Neural cell (in vitro differentiated cells): ENCODE measurements at regions not wholly inside any gene's neighbourhood (a gene's known extent, or its start where the extent isn't known, plus 50 kb on each side); places are given as distances from the start of the nearest gene placed in this dataset.

Experiments used
- H2AFZ ChIP-seq: fragments of 200-600, 300-800 bp; sonication (generic), shearing (Covaris generic); 2 replicates; pipeline ENCODE4 v1.6.0; 2014; ENCODE audit warnings: low read depth, mild to moderate bottlenecking, antibody characterized with exemption, low read length, moderate library complexity
- H3F3A ChIP-seq: fragments of 200-600 bp; shearing (Covaris generic); 2 replicates; pipeline ENCODE4 v1.6.1; 2016; ENCODE audit warnings: mild to moderate bottlenecking, moderate library complexity, mixed read lengths, antibody characterized with exemption, low read length; ENCODE audit not compliant: insufficient read depth, poor library complexity, severe bottlenecking
- H3K27ac ChIP-seq: fragments of 200-600, 300-800 bp; sonication (generic), shearing (Covaris generic); 2 replicates; pipeline ENCODE4 v1.5.1; 2014; ENCODE audit warnings: mild to moderate bottlenecking, low read length, moderate library complexity
- H3K27me3 ChIP-seq: fragments of 300-800, 200-600 bp; sonication (generic), shearing (Covaris generic); 2 replicates; pipeline ENCODE4 v1.6.0; 2014; ENCODE audit warnings: mild to moderate bottlenecking, low read depth, low read length, moderate library complexity; ENCODE audit not compliant: insufficient read depth
- H3K36me3 ChIP-seq: fragments of 300-800, 200-600 bp; sonication (generic), shearing (Covaris generic); 2 replicates; pipeline ENCODE4 v1.5.1; 2014; ENCODE audit warnings: mild to moderate bottlenecking, antibody characterized with exemption, low read length, moderate library complexity; ENCODE audit not compliant: insufficient read depth
- H3K4me2 ChIP-seq: fragments of 300-800, 200-600 bp; sonication (generic), shearing (Covaris generic); 2 replicates; pipeline ENCODE4 v1.6.0; 2014; ENCODE audit warnings: mild to moderate bottlenecking, low read length
- H3K4me3 ChIP-seq: fragments of 300-800, 200-600 bp; sonication (generic), shearing (Covaris generic); 2 replicates; pipeline ENCODE4 v1.5.1; 2014; ENCODE audit warnings: mild to moderate bottlenecking, low read length, moderate library complexity
- H3K79me2 ChIP-seq: fragments of 200-600 bp; shearing (Covaris generic); replicated peaks from 2 replicates; pipeline ENCODE4 v1.6.0; 2014; ENCODE audit warnings: mild to moderate bottlenecking, low read length, moderate library complexity; ENCODE audit not compliant: insufficient read depth
- H3K9ac ChIP-seq: fragments of 300-800, 200-600 bp; sonication (generic), shearing (Covaris generic); 2 replicates; pipeline ENCODE4 v1.6.1; 2016; ENCODE audit warnings: mild to moderate bottlenecking, low read length, mixed read lengths
- H3K9me2 ChIP-seq: fragments of 200-600 bp; shearing (Covaris generic); 2 replicates; pipeline ENCODE4 v1.6.1; 2016; ENCODE audit warnings: mild to moderate bottlenecking, low read length, mixed read lengths; ENCODE audit not compliant: insufficient read depth
- H3K9me3 ChIP-seq: fragments of 200-600, 300-800 bp; sonication (generic), shearing (Covaris generic); 2 replicates; pipeline ENCODE4 v1.6.1; 2016; ENCODE audit warnings: mild to moderate bottlenecking, mixed run types, low read length, moderate library complexity, mixed read lengths
- H4K20me1 ChIP-seq: fragments of 200-600 bp; shearing (Covaris generic); 2 replicates; pipeline ENCODE4 v1.6.1; 2016; ENCODE audit warnings: mild to moderate bottlenecking, mixed run types; ENCODE audit not compliant: insufficient read depth
- EP300 ChIP-seq: fragments of 450-650 bp; conservative IDR thresholded peaks from 2 replicates; pipeline ENCODE4 v1.6.1; 2014; ENCODE audit warnings: antibody characterized with exemption, mild to moderate bottlenecking, moderate library complexity; ENCODE audit not compliant: poor library complexity, severe bottlenecking
- EZH2 ChIP-seq: fragments of 200-600, 300-800 bp; shearing (Covaris generic), sonication (generic); IDR thresholded peaks from 2 replicates; pipeline ENCODE4 v1.6.1; 2014; ENCODE audit warnings: antibody characterized with exemption, low read length, borderline replicate concordance, mild to moderate bottlenecking; ENCODE audit not compliant: insufficient read depth, poor library complexity, severe bottlenecking
- MXI1 ChIP-seq: fragments of 450-650 bp; conservative IDR thresholded peaks from 2 replicates; pipeline ENCODE4 v1.6.1; 2014; ENCODE audit warnings: antibody characterized with exemption, mild to moderate bottlenecking; ENCODE audit not compliant: poor library complexity, severe bottlenecking
- POLR2AphosphoS5 ChIP-seq: IDR thresholded peaks from 2 replicates; pipeline ENCODE4 v1.6.1; 2012
- RAD21 ChIP-seq: fragments of 450-650 bp; conservative IDR thresholded peaks from 2 replicates; pipeline ENCODE4 v1.6.1; 2014; ENCODE audit warnings: antibody characterized with exemption, mild to moderate bottlenecking, moderate library complexity
- SMC3 ChIP-seq: fragments of 450-650 bp; conservative IDR thresholded peaks from 2 replicates; pipeline ENCODE4 v1.6.1; 2014; ENCODE audit warnings: antibody characterized with exemption, mild to moderate bottlenecking, moderate library complexity; ENCODE audit not compliant: poor library complexity
- TAF1 ChIP-seq: IDR thresholded peaks from 2 replicates; pipeline ENCODE4 v1.6.1; 2012; ENCODE audit warnings: low read depth
- TF ChIP-seq, protein P1 (sequence below): IDR thresholded peaks from 2 replicates; pipeline ENCODE4 v1.6.1; 2012; ENCODE audit warnings: borderline replicate concordance
- TF ChIP-seq, protein P2 (sequence below): fragments of 450-650 bp; IDR thresholded peaks from 2 replicates; pipeline ENCODE4 v1.5.1; 2014; ENCODE audit warnings: antibody characterized with exemption, mild to moderate bottlenecking, moderate library complexity; ENCODE audit not compliant: poor library complexity, severe bottlenecking

DNA sequence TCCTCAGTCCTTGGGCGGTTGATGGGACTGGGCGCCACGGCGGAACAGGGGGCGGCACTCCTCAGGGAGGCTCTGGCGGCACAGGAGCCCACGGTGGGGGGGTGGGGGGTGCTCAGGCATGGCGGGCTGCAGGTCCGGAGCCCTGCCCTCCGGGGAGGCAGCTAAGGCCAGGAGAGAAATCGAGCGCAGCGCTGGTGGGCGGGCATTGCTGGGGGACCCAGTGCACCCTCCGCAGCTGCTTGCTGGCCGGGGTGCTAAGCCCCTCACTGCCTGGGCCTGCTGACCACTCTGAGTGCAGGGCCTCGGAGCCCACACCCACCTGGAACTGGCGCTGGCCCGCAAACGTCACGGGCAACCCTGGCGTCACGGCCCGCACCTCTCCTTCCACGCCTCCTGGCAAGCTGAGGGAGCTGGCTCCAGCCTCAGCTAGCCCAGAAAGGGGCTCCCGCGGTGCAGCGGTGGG lies 164.9 kb upstream of the AGA start:
- Histone ChIP-seq H3F3A (no peaks in the 10 kb centered on the region), H3K36me3 (no peaks in the 10 kb centered on the region), H2AFZ (no peak overlapping the region), H3K9me2 (no peaks in the 10 kb centered on the region), H3K9ac (no peak overlapping the region), H3K4me3 (no peak overlapping the region), H3K4me2 (no peak overlapping the region), H3K27me3 (no peaks in the 10 kb centered on the region), H3K27ac (no peak overlapping the region), H3K9me3 (no peaks in the 10 kb centered on the region), H4K20me1 (no peaks in the 10 kb centered on the region), H3K79me2 (no peaks in the 10 kb centered on the region)
- no peak for TF ChIP-seq POLR2AphosphoS5
- no peak for TF ChIP-seq EZH2
- no peak for TF ChIP-seq SMC3
- no peak for TF ChIP-seq TAF1
- TF ChIP-seq, protein P1, sequence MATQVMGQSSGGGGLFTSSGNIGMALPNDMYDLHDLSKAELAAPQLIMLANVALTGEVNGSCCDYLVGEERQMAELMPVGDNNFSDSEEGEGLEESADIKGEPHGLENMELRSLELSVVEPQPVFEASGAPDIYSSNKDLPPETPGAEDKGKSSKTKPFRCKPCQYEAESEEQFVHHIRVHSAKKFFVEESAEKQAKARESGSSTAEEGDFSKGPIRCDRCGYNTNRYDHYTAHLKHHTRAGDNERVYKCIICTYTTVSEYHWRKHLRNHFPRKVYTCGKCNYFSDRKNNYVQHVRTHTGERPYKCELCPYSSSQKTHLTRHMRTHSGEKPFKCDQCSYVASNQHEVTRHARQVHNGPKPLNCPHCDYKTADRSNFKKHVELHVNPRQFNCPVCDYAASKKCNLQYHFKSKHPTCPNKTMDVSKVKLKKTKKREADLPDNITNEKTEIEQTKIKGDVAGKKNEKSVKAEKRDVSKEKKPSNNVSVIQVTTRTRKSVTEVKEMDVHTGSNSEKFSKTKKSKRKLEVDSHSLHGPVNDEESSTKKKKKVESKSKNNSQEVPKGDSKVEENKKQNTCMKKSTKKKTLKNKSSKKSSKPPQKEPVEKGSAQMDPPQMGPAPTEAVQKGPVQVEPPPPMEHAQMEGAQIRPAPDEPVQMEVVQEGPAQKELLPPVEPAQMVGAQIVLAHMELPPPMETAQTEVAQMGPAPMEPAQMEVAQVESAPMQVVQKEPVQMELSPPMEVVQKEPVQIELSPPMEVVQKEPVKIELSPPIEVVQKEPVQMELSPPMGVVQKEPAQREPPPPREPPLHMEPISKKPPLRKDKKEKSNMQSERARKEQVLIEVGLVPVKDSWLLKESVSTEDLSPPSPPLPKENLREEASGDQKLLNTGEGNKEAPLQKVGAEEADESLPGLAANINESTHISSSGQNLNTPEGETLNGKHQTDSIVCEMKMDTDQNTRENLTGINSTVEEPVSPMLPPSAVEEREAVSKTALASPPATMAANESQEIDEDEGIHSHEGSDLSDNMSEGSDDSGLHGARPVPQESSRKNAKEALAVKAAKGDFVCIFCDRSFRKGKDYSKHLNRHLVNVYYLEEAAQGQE = no peak
- no peak for TF ChIP-seq RAD21
- no peak for TF ChIP-seq EP300
- TF ChIP-seq, protein P2, sequence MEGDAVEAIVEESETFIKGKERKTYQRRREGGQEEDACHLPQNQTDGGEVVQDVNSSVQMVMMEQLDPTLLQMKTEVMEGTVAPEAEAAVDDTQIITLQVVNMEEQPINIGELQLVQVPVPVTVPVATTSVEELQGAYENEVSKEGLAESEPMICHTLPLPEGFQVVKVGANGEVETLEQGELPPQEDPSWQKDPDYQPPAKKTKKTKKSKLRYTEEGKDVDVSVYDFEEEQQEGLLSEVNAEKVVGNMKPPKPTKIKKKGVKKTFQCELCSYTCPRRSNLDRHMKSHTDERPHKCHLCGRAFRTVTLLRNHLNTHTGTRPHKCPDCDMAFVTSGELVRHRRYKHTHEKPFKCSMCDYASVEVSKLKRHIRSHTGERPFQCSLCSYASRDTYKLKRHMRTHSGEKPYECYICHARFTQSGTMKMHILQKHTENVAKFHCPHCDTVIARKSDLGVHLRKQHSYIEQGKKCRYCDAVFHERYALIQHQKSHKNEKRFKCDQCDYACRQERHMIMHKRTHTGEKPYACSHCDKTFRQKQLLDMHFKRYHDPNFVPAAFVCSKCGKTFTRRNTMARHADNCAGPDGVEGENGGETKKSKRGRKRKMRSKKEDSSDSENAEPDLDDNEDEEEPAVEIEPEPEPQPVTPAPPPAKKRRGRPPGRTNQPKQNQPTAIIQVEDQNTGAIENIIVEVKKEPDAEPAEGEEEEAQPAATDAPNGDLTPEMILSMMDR = no peak
- TF ChIP-seq MXI1 = no peak

DNA sequence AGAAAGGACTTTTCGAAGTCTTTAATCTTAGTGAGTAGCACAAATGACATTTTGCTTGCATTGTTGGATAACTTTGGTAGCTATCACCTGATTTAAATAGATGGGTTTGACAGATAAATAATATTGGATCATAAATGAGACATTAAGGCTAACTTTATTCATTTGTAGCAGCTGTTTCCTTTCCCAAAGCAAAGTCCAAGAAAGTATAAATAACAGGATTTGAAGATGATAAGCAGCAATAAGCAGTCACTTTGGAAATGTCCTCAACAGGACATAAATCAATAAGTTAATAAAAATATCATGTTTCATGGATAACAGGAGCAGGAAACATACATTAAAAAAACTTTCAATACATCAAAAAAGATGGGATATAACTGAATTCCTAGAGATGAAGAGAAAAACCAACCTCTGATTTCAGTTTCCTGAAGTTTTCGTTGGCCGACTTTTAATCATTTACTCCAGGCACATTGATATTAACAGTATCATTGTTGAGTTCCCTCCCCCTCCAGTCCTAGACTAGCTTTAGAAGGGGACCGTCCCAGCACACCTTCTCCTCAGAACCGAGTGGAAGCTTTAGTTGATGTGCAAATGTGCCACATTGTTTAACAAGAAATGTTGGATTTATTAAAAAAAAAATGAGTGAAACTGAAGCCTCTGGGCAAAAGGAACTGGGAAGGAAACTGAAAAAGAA lies 169.9 kb upstream of the AGA start:
- no peaks in the 10 kb centered on the region for H3K36me3 ChIP-seq
- H3K79me2 ChIP-seq = no peaks in the 10 kb centered on the region
- H3F3A ChIP-seq = no peaks in the 10 kb centered on the region
- no peaks in the 10 kb centered on the region for H4K20me1 ChIP-seq
- no peak overlapping the region for H3K27ac ChIP-seq
- H3K4me3 ChIP-seq = no peak overlapping the region
- TF ChIP-seq, protein P1 = no peak
- TF ChIP-seq, protein P2 = no peak
- TF ChIP-seq TAF1 (no peak), EP300 (no peak), MXI1 (no peak), SMC3 (no peak), POLR2AphosphoS5 (no peak), EZH2 (no peak)
- H3K9ac ChIP-seq = no peak overlapping the region
- no peaks in the 10 kb centered on the region for H3K9me3 ChIP-seq
- no peaks in the 10 kb centered on the region for H3K9me2 ChIP-seq
- no peak overlapping the region for H3K4me2 ChIP-seq
- H3K27me3 ChIP-seq = no peaks in the 10 kb centered on the region
- no peak overlapping the region for H2AFZ ChIP-seq
